Neural progenitor cell (in vitro differentiated cells): ENCODE measurements at regions not wholly inside any gene's neighbourhood (a gene's known extent, or its start where the extent isn't known, plus 50 kb on each side); places are given as distances from the start of the nearest gene placed in this dataset.

Experiments
- DNase-seq: peaks from one replicate; pipeline ENCODE4 v3.0.0-alpha.2; 2016; ENCODE audit warnings: low spot score
- H2AFZ ChIP-seq: fragments of 200-600 bp; sonication (generic); replicated peaks from 2 replicates; pipeline ENCODE4 v1.6.1; 2016; ENCODE audit warnings: antibody characterized with exemption
- H3F3A ChIP-seq: fragments of 200-600 bp; sonication (generic); 2 replicates; pipeline ENCODE4 v1.6.1; 2016; ENCODE audit warnings: antibody characterized with exemption, low read depth
- H3K27ac ChIP-seq: fragments of 200-600 bp; sonication (generic); 2 replicates; pipeline ENCODE4 v1.5.1; 2016; ENCODE audit warnings: mild to moderate bottlenecking
- H3K27me3 ChIP-seq: fragments of 200-600 bp; sonication (generic); 2 replicates; pipeline ENCODE4 v1.6.1; 2016; ENCODE audit warnings: mild to moderate bottlenecking, moderate library complexity
- H3K36me3 ChIP-seq: fragments of 200-600 bp; sonication (generic); 2 replicates; pipeline ENCODE4 v1.5.1; 2016
- H3K4me1 ChIP-seq: fragments of 200-600 bp; sonication (generic); 2 replicates; pipeline ENCODE4 v1.6.1; 2016; ENCODE audit warnings: mixed run types
- H3K4me2 ChIP-seq: fragments of 200-600 bp; sonication (generic); 2 replicates; pipeline ENCODE4 v1.6.1; 2016
- H3K4me3 ChIP-seq: fragments of 200-600 bp; sonication (generic); 2 replicates; pipeline ENCODE4 v1.5.1; 2016
- H3K79me2 ChIP-seq: fragments of 200-600 bp; sonication (generic); 2 replicates; pipeline ENCODE4 v1.6.1; 2016; ENCODE audit warnings: low read depth
- H3K9ac ChIP-seq: fragments of 200-600 bp; sonication (generic); 2 replicates; pipeline ENCODE4 v1.6.1; 2016
- H3K9me3 ChIP-seq: fragments of 200-600 bp; sonication (generic); 2 replicates; pipeline ENCODE4 v1.5.1; 2016; ENCODE audit warnings: low read depth
- H4K20me1 ChIP-seq: fragments of 200-600 bp; sonication (generic); 2 replicates; pipeline ENCODE4 v1.6.1; 2016; ENCODE audit warnings: low read depth
- H3K27ac Mint-ChIP-seq: 3 replicates; pipeline ENCODE4 v1.8.0; 2021; ENCODE audit warnings: mixed read lengths
- H3K27me3 Mint-ChIP-seq: 2 replicates; pipeline ENCODE4 v1.8.0; 2022; ENCODE audit warnings: low read depth, mild to moderate bottlenecking, inconsistent platforms, moderate library complexity, mixed read lengths; ENCODE audit not compliant: insufficient read depth
- H3K36me3 Mint-ChIP-seq: 3 replicates; pipeline ENCODE4 v1.8.0; 2021; ENCODE audit warnings: mixed read lengths
- H3K4me1 Mint-ChIP-seq: 3 replicates; pipeline ENCODE4 v1.8.0; 2021; ENCODE audit warnings: mixed read lengths
- H3K4me3 Mint-ChIP-seq: 3 replicates; pipeline ENCODE4 v1.8.0; 2021; ENCODE audit warnings: mild to moderate bottlenecking, moderate library complexity, mixed read lengths
- H3K9me3 Mint-ChIP-seq: 3 replicates; pipeline ENCODE4 v1.8.0; 2020; ENCODE audit warnings: mixed read lengths
- CTCF ChIP-seq: fragments of 200-600 bp; sonication (generic); IDR thresholded peaks from 2 replicates; pipeline ENCODE4 v1.5.1; 2017; ENCODE audit warnings: antibody characterized with exemption, mild to moderate bottlenecking
- EZH2 ChIP-seq: fragments of 200-600 bp; sonication (generic); IDR thresholded peaks from 2 replicates; pipeline ENCODE4 v1.6.1; 2017; ENCODE audit warnings: antibody characterized with exemption, mild to moderate bottlenecking, moderate library complexity
- EZH2phosphoT487 ChIP-seq: fragments of 200-600 bp; sonication (generic); IDR thresholded peaks from 2 replicates; pipeline ENCODE4 v1.6.1; 2017; ENCODE audit warnings: antibody characterized with exemption

GRCh38 chr2:53211201-53211774 is 556.3 kb upstream of the CHAC2 start:
- no peaks in the 10 kb centered on the region for H3K79me2 ChIP-seq
- no peak for TF ChIP-seq EZH2phosphoT487
- no peak for TF ChIP-seq CTCF
- TF ChIP-seq EZH2 = no peak
- DNase-seq = no peak
- H3K9me3 ChIP-seq = no peaks in the 10 kb centered on the region
- H3K27me3 ChIP-seq = no peaks in the 10 kb centered on the region
- H3K4me3 Mint-ChIP-seq = no peak overlapping the region
- peak overlapping the region; percentile 64 for H2AFZ ChIP-seq
- peaks cover 5% of the 10 kb centered on the region for H3K9me3 Mint-ChIP-seq
- no peaks in the 10 kb centered on the region for H3F3A ChIP-seq
- H3K27ac ChIP-seq = no peak overlapping the region
- H3K9ac ChIP-seq = no peak overlapping the region
- H3K4me2 ChIP-seq = no peak overlapping the region
- H3K4me1 Mint-ChIP-seq = no peaks in the 10 kb centered on the region
- no peaks in the 10 kb centered on the region for H3K27me3 Mint-ChIP-seq
- no peaks in the 10 kb centered on the region for H3K36me3 Mint-ChIP-seq
- no peaks in the 10 kb centered on the region for H3K36me3 ChIP-seq
- H3K4me3 ChIP-seq = no peak overlapping the region
- H3K4me1 ChIP-seq = no peaks in the 10 kb centered on the region
- H3K27ac Mint-ChIP-seq = no peak overlapping the region
- no peaks in the 10 kb centered on the region for H4K20me1 ChIP-seq

GRCh38 chr2:53210538-53210937 is 557.1 kb upstream of the CHAC2 start:
- DNase-seq = peak; percentile 44
- Mint-ChIP-seq H3K4me3 (no peak overlapping the region), H3K36me3 (no peaks in the 10 kb centered on the region), H3K4me1 (no peaks in the 10 kb centered on the region), H3K27ac (no peak overlapping the region), H3K27me3 (no peaks in the 10 kb centered on the region), H3K9me3 (peaks cover 2% of the 10 kb centered on the region)
- H3K4me2 ChIP-seq = no peak overlapping the region
- H2AFZ ChIP-seq = peak overlapping the region; percentile 64
- H3K4me1 ChIP-seq = no peaks in the 10 kb centered on the region
- H3K79me2 ChIP-seq = no peaks in the 10 kb centered on the region
- TF ChIP-seq CTCF (peak; percentile 34), EZH2 (no peak), EZH2phosphoT487 (no peak)
- H3K27me3 ChIP-seq = no peaks in the 10 kb centered on the region
- no peaks in the 10 kb centered on the region for H4K20me1 ChIP-seq
- H3F3A ChIP-seq = no peaks in the 10 kb centered on the region
- H3K9me3 ChIP-seq = no peaks in the 10 kb centered on the region
- H3K4me3 ChIP-seq = no peak overlapping the region
- H3K9ac ChIP-seq = no peak overlapping the region
- H3K27ac ChIP-seq = no peak overlapping the region
- no peaks in the 10 kb centered on the region for H3K36me3 ChIP-seq

GRCh38 chr2:53209679-53210458 is 557.7 kb upstream of the CHAC2 start:
- H3F3A ChIP-seq = no peaks in the 10 kb centered on the region
- Mint-ChIP-seq H3K27me3 (no peaks in the 10 kb centered on the region), H3K27ac (no peak overlapping the region), H3K4me3 (no peak overlapping the region), H3K9me3 (no peaks in the 10 kb centered on the region), H3K4me1 (no peaks in the 10 kb centered on the region), H3K36me3 (no peaks in the 10 kb centered on the region)
- no peaks in the 10 kb centered on the region for H3K27me3 ChIP-seq
- no peak overlapping the region for H3K27ac ChIP-seq
- H3K9me3 ChIP-seq = no peaks in the 10 kb centered on the region
- H2AFZ ChIP-seq = peak overlapping the region; percentile 64
- no peak overlapping the region for H3K9ac ChIP-seq
- no peaks in the 10 kb centered on the region for H3K36me3 ChIP-seq
- DNase-seq = no peak
- TF ChIP-seq EZH2 (no peak), CTCF (no peak), EZH2phosphoT487 (no peak)
- H4K20me1 ChIP-seq = no peaks in the 10 kb centered on the region
- no peak overlapping the region for H3K4me3 ChIP-seq
- no peaks in the 10 kb centered on the region for H3K79me2 ChIP-seq
- H3K4me1 ChIP-seq = no peaks in the 10 kb centered on the region
- no peak overlapping the region for H3K4me2 ChIP-seq
